ENCODE measurements at regions not wholly inside any gene's neighbourhood (a gene's known extent, or its start where the extent isn't known, plus 50 kb on each side); places are given as distances from the start of the nearest gene placed in this dataset.

DNA sequence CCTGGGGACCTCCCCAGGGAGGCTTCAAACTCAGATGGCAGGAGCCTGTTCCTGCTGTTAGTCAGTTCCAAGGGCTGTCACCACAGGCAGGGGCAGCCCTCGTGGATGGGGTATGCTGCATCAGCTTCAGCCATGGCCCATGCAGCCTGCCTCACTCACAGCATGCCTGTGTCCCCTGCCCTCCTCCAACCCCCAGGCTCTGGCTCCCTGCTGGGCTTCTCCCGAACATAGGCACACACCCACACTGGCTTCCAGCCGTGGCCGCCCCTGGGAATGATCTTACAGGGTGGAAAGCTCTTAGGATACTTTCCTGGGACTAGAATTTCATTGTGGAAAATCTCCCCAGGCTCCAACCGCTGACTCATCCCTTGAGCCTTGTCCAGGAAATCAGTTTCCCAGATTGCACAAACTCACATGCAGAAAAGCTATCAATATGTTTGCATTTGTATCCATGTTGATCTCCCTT is 163.8 kb downstream of the SEC61B start (continued):
- TF ChIP-seq, protein P1, sequence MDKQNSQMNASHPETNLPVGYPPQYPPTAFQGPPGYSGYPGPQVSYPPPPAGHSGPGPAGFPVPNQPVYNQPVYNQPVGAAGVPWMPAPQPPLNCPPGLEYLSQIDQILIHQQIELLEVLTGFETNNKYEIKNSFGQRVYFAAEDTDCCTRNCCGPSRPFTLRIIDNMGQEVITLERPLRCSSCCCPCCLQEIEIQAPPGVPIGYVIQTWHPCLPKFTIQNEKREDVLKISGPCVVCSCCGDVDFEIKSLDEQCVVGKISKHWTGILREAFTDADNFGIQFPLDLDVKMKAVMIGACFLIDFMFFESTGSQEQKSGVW (CRISPR knock-in tag; IDR thresholded peaks at IDR 0.05; ENCODE audit: borderline replicate concordance), result no peak

DNA sequence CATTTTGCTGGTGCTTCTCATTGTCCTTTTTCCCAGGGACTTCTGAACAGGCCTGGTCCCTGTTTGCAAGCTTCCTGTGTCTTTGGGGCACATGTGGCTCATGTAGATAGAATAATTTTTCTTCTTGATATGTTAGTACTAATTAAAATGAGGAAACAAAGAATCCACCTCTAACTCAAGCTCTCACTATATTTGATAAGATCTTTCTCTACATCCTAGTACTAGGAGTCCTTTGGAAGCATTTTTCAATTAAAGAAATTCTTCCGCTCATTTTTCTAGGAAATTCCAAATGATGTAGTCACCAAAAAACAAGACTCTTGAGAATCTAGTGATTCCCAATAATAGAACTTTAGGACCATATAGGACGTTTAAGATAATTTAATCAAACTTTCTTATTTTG is 165.3 kb downstream of the SEC61B start:
- DNase-seq (ENCODE audit: low spot score), result no peak
- no peak for FAIRE-seq
- H3K27me3 ChIP-seq (ENCODE audit: control insufficient read depth in 1 of 2, insufficient read depth in 2 of 2, low read length in 2 of 2), result peaks cover 0 to 11% of the 10 kb centered on the region in 2 experiments; a peak in 2 of 5 replicates
- H3K4me2 ChIP-seq (ENCODE audit: low read depth, low read length), result no peak overlapping the region
- no peak overlapping the region for H2AFZ ChIP-seq (ENCODE audit: low read length)
- in situ Hi-C loops (cut with HindIII; ENCODE audit: extremely low pct_ligation_motif_present, low pct_unique_long_range_greater_than_20kb) (no loop called here), intact Hi-C loops (cut with micrococcal nuclease; ENCODE audit: unreplicated experiment) (no loop called here)
- no peaks in the 10 kb centered on the region for H3K36me3 ChIP-seq (replicated peaks in 1 of 2; ENCODE audit: control insufficient read depth in 1 of 2, insufficient read depth in 2 of 2, low read length in 2 of 2)
- H4K20me1 ChIP-seq (ENCODE audit: insufficient read depth, low read length), result no peaks in the 10 kb centered on the region
- no peak overlapping the region for H3K4me3 ChIP-seq (replicated peaks in 1 of 3; ENCODE audit: insufficient read depth in 1 of 3, low read depth in 2 of 3, low read length in 3 of 3)
- no peak overlapping the region for H3K9ac ChIP-seq (ENCODE audit: insufficient read depth, low read depth, low read length)
- ChIA-PET CTCF (ENCODE audit: low intra/inter-chr PET ratio, low total read pairs) (no interaction called here), POLR2A (no interaction called here)
- 49% methylated on average over 2 of the region's 2 CpGs for WGBS (ENCODE audit: low lambda C conversion rate)
- no TSS peak for BruUV-seq (replicated peaks)
- no peak for ATAC-seq
- TF ChIP-seq, protein P2, sequence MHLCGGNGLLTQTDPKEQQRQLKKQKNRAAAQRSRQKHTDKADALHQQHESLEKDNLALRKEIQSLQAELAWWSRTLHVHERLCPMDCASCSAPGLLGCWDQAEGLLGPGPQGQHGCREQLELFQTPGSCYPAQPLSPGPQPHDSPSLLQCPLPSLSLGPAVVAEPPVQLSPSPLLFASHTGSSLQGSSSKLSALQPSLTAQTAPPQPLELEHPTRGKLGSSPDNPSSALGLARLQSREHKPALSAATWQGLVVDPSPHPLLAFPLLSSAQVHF (CRISPR knock-in tag; IDR thresholded peaks at IDR 0.05), result no peak
- TF ChIP-seq, protein P3, sequence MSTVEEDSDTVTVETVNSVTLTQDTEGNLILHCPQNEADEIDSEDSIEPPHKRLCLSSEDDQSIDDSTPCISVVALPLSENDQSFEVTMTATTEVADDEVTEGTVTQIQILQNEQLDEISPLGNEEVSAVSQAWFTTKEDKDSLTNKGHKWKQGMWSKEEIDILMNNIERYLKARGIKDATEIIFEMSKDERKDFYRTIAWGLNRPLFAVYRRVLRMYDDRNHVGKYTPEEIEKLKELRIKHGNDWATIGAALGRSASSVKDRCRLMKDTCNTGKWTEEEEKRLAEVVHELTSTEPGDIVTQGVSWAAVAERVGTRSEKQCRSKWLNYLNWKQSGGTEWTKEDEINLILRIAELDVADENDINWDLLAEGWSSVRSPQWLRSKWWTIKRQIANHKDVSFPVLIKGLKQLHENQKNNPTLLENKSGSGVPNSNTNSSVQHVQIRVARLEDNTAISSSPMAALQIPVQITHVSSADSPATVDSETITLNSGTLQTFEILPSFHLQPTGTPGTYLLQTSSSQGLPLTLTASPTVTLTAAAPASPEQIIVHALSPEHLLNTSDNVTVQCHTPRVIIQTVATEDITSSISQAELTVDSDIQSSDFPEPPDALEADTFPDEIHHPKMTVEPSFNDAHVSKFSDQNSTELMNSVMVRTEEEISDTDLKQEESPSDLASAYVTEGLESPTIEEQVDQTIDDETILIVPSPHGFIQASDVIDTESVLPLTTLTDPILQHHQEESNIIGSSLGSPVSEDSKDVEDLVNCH (CRISPR knock-in tag; IDR thresholded peaks at IDR 0.05), result no peak
- TF ChIP-seq ZNF746 (CRISPR knock-in tag; IDR thresholded peaks at IDR 0.05) (no peak), ZBTB44 (CRISPR knock-in tag; IDR thresholded peaks at IDR 0.05) (no peak), KDM1A (CRISPR knock-in tag; IDR thresholded peaks at IDR 0.05) (no peak), NFKBIZ (CRISPR knock-in tag; IDR thresholded peaks at IDR 0.05) (no peak), KLF13 (CRISPR knock-in tag; IDR thresholded peaks at IDR 0.05) (no peak), NCOA5 (CRISPR knock-in tag; IDR thresholded peaks at IDR 0.05) (no peak), TOE1 (CRISPR knock-in tag; IDR thresholded peaks at IDR 0.05) (no peak), NCOA2 (CRISPR knock-in tag; IDR thresholded peaks at IDR 0.05) (no peak), ISX (CRISPR knock-in tag; conservative IDR thresholded peaks at IDR 0.05) (no peak)
- TF ChIP-seq, protein P4, sequence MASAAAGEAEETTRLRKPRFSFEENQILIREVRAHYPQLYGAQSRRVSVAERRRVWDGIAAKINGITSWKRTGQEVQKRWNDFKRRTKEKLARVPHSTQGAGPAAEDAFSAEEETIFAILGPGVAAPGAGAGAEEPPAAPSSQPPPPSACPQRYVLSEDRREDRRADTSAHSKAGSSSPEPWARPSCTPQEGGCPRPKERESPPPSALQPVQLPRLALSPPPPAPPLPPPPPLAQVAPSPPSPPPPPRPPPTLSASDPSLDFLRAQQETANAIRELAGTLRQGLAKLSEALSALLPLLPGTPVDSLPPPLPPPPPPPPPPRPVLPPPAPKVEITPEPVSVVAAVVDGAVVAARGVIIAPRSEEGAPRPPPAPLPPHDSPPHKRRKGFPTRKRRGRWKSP (CRISPR knock-in tag; IDR thresholded peaks at IDR 0.05), result no peak
- H3K27ac ChIP-seq (ENCODE audit: extremely low read length, insufficient read depth, low read length), result no peak overlapping the region
- no peaks in the 10 kb centered on the region for H3K79me2 ChIP-seq (ENCODE audit: insufficient read depth, low read length)
- no peaks in the 10 kb centered on the region for H3K9me3 ChIP-seq (ENCODE audit: low read length)
- peaks cover 8% of the 10 kb centered on the region for H3K4me1 ChIP-seq (ENCODE audit: insufficient read depth, low read length)
